ENCODE measurements at regions not wholly inside any gene's neighbourhood (a gene's known extent, or its start where the extent isn't known, plus 50 kb on each side); places are given as distances from the start of the nearest gene placed in this dataset.

- Mint-ChIP-seq H3K27ac (ENCODE audit: unreplicated experiment) (no peak overlapping the region), H3K36me3 (ENCODE audit: low read depth, unreplicated experiment) (no peaks in the 10 kb centered on the region), H3K4me1 (ENCODE audit: unreplicated experiment) (no peaks in the 10 kb centered on the region), H3K27me3 (ENCODE audit: unreplicated experiment) (peaks cover 1% of the 10 kb centered on the region), H3K4me3 (ENCODE audit: unreplicated experiment) (no peak overlapping the region), H3K9me3 (ENCODE audit: unreplicated experiment) (peaks cover 23% of the 10 kb centered on the region)
- TF ChIP-seq CTCF (IDR thresholded peaks at IDR 0.05; ENCODE audit: unreplicated experiment) = no peak
- no peak for DNase-seq (ENCODE audit: low spot score)
Measured at GRCh38 chr17:10899281-10899680, 61.4 kb upstream of the PIRT start.

DNA sequence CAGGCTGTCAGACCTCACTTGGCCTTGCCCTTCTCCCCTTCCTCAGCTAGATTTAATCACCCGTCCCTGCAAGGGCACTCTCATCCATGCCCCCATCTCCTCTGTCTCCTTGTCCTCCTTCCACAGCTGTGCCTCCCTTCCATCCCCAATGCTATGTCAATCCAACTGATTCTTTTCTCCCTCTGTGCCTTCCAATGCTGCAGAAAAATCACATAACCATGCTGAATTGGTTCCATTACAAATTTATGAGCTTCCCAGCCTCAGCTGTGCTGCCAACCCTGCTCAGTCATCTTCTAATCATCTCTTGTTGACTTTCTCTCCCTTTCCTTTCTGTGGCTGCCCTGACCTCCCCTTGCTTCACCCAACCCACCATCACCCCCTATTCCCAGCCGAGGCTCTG is 56.3 kb upstream of the PIRT start:
- DNase-seq (ENCODE audit: low spot score) = no peak
- no peaks in the 10 kb centered on the region for H3K27me3 Mint-ChIP-seq (ENCODE audit: unreplicated experiment)
- no peaks in the 10 kb centered on the region for H3K4me1 Mint-ChIP-seq (ENCODE audit: unreplicated experiment)
- TF ChIP-seq CTCF (IDR thresholded peaks at IDR 0.05; ENCODE audit: unreplicated experiment) = no peak
- no peak overlapping the region for H3K4me3 Mint-ChIP-seq (ENCODE audit: unreplicated experiment)
- H3K36me3 Mint-ChIP-seq (ENCODE audit: low read depth, unreplicated experiment) = no peaks in the 10 kb centered on the region
- H3K9me3 Mint-ChIP-seq (ENCODE audit: unreplicated experiment) = peaks cover 28% of the 10 kb centered on the region
- no peak overlapping the region for H3K27ac Mint-ChIP-seq (ENCODE audit: unreplicated experiment)

GRCh38 chr17:10888858-10889257 is 51.0 kb upstream of the PIRT start:
- H3K9me3 Mint-ChIP-seq (ENCODE audit: unreplicated experiment) = peaks cover 29% of the 10 kb centered on the region
- no peak overlapping the region for H3K4me3 Mint-ChIP-seq (ENCODE audit: unreplicated experiment)
- no peak for TF ChIP-seq CTCF (IDR thresholded peaks at IDR 0.05; ENCODE audit: unreplicated experiment)
- no peaks in the 10 kb centered on the region for H3K36me3 Mint-ChIP-seq (ENCODE audit: low read depth, unreplicated experiment)
- H3K4me1 Mint-ChIP-seq (ENCODE audit: unreplicated experiment) = no peaks in the 10 kb centered on the region
- peaks cover 4% of the 10 kb centered on the region for H3K27me3 Mint-ChIP-seq (ENCODE audit: unreplicated experiment)
- DNase-seq (ENCODE audit: low spot score) = no peak
- no peak overlapping the region for H3K27ac Mint-ChIP-seq (ENCODE audit: unreplicated experiment)

All from endothelial cell (in vitro differentiated cells).